Gastroesophageal sphincter (tissue), 4 donors: ENCODE measurements at regions not wholly inside any gene's neighbourhood (a gene's known extent, or its start where the extent isn't known, plus 50 kb on each side); places are given as distances from the start of the nearest gene placed in this dataset.

Experiments used
- ATAC-seq: fragments of 150-250 bp; one replicate; pipeline ENCODE4 v1.9.1; 2016; ENCODE audit warnings: mild to moderate bottlenecking, moderate library complexity
- H3K27ac ChIP-seq, 4 donors: fragments of 200-600 bp; sonication (generic) in 3 of 4; 1 replicate in 3 of 4; 2 replicates in 1 of 4; pipeline ENCODE4 v1.5.1; 2016 to 2019
- H3K27me3 ChIP-seq: fragments of 200-600 bp; sonication (generic); one replicate; pipeline ENCODE4 v1.5.1; 2019
- H3K36me3 ChIP-seq, 2 donors: fragments of 200-600 bp; sonication (generic); one replicate each; pipeline ENCODE4 v1.5.1; 2019; ENCODE audit warnings: control low read depth in 1 of 2
- H3K4me1 ChIP-seq, 3 donors: fragments of 200-600 bp; sonication (generic); 1 replicate in 2 of 3; 2 replicates in 1 of 3; pipeline ENCODE4 v1.5.1; 2016 to 2019; ENCODE audit warnings: control low read depth in 2 of 3
- H3K4me3 ChIP-seq, 2 donors: fragments of 200-600 bp; sonication (generic); one replicate each; pipeline ENCODE4 v1.5.1; 2019; ENCODE audit warnings: mild to moderate bottlenecking in 1 of 2, moderate library complexity in 1 of 2
- H3K9me3 ChIP-seq, 3 donors: fragments of 200-600 bp; sonication (generic); one replicate each; pipeline ENCODE4 v1.5.1; 2017 to 2019; ENCODE audit warnings: control low read depth in 2 of 3
- CTCF ChIP-seq, 4 experiments: fragments of 200-600 bp in 2 of 4; fragments of 450-650 bp in 2 of 4; sonication (generic) in 1 of 4; IDR thresholded peaks; one replicate each; pipeline ENCODE4 v1.5.1; 2017 to 2019; ENCODE audit warnings: antibody characterized with exemption in 4 of 4, mild to moderate bottlenecking in 2 of 4, moderate library complexity in 2 of 4
- EP300 ChIP-seq: sonication (generic); formaldehyde crosslinking; IDR thresholded peaks from one replicate; pipeline ENCODE4 v1.6.1; 2017; ENCODE audit warnings: antibody characterized with exemption, mild to moderate bottlenecking
- POLR2A ChIP-seq, 2 donors: fragments of 450-650 bp; IDR thresholded peaks; one replicate each; pipeline ENCODE4 v1.6.1; 2017; ENCODE audit warnings: antibody characterized with exemption in 2 of 2, mild to moderate bottlenecking in 2 of 2, moderate library complexity in 1 of 2
- POLR2AphosphoS5 ChIP-seq: sonication (generic); formaldehyde crosslinking; IDR thresholded peaks from one replicate; pipeline ENCODE4 v1.6.1; 2017; ENCODE audit warnings: antibody characterized with exemption
- WGBS, 2 donors: methylation state at CpG; one replicate each; pipeline ENCODE4 v1.1.5; 2018; ENCODE audit warnings: low coverage in 1 of 2; 5-methylcytosine and 5-hydroxymethylcytosine counted together

DNA sequence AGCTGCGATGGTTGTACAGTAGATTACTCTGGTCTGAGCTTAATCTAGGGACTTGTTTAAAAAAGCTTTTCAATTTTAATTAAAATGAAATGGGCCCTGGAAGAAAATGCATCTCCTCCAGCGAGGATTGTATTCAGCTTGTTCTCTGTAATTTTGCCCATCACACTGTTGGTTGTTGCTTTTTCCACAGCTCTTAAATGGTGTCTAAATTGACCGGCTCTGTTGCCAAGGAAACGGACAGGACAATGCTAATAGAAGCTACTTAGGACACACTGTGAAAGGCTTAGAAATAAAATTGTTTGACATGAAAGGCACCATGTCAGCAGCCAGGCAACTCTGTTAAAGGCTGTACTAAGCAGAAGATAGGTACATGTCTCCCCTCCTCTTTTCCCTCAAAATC is 116.7 kb upstream of the NRSN1 start:
- peaks cover 0 to 7% (median 0%) of the 10 kb centered on the region in 3 donors for H3K4me1 ChIP-seq
- H3K4me3 ChIP-seq: no peak overlapping the region
- no peaks in the 10 kb centered on the region for H3K27me3 ChIP-seq
- H3K9me3 ChIP-seq: no peaks in the 10 kb centered on the region
- H3K27ac ChIP-seq: no peak overlapping the region
- ATAC-seq: no peak
- H3K36me3 ChIP-seq: no peaks in the 10 kb centered on the region
- 23 to 47% methylated on average over 4 of the region's 4 CpGs for WGBS, 2 donors
- no peak for TF ChIP-seq EP300

- TF ChIP-seq CTCF (IDR thresholded peaks at IDR 0.05) (no peak), POLR2AphosphoS5 (no peak), EP300 (no peak), POLR2A (IDR thresholded peaks at IDR 0.05) (no peak)
- WGBS, 2 donors: 59 to 60% methylated on average over 3 of the region's 3 CpGs
- no peak overlapping the region for H3K4me3 ChIP-seq
- H3K4me1 ChIP-seq: no peaks in the 10 kb centered on the region
- no peaks in the 10 kb centered on the region for H3K27me3 ChIP-seq
- no peaks in the 10 kb centered on the region for H3K9me3 ChIP-seq
- no peaks in the 10 kb centered on the region for H3K36me3 ChIP-seq
- H3K27ac ChIP-seq: no peak overlapping the region
- ATAC-seq: no peak
Measured at GRCh38 chr6:24010133-24010532, 115.9 kb upstream of the NRSN1 start.

GRCh38 chr6:24016286-24016685 is 109.7 kb upstream of the NRSN1 start:
- Histone ChIP-seq H3K27me3 (no peaks in the 10 kb centered on the region), H3K9me3 (peaks cover 0 to 4% (median 0%) of the 10 kb centered on the region in 3 donors), H3K27ac (no peak overlapping the region), H3K4me1 (no peaks in the 10 kb centered on the region), H3K4me3 (no peak overlapping the region), H3K36me3 (no peaks in the 10 kb centered on the region)
- TF ChIP-seq POLR2AphosphoS5 (no peak), POLR2A (IDR thresholded peaks at IDR 0.05) (no peak), CTCF (IDR thresholded peaks at IDR 0.05) (no peak), EP300 (no peak)
- ATAC-seq: no peak
- 88% methylated on average over 2 of the region's 2 CpGs; no CpG with 5 or more reads in 1 of the 2 donors for WGBS, 2 donors

DNA sequence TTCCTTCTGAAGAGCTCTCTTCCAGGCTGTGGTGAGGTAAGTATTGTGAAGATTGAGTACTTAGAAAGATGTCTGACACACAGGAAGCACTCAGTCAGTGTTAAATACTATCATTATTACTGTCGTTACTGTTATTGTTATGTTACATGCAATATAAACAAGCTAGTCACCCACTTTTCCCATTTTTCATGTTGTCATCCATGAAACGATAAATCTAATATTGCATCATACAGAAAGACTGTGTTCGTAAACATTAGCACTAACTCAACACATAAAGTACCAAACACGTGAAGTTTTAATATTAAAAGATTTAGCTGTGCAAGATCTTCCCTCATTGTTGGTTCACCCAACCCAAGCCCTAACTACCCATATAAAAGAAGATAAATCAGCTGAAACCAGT is 109.2 kb upstream of the NRSN1 start:
- no peak for TF ChIP-seq POLR2A (IDR thresholded peaks at IDR 0.05)
- no peak for TF ChIP-seq POLR2AphosphoS5
- TF ChIP-seq EP300: no peak
- no peak for TF ChIP-seq CTCF (IDR thresholded peaks at IDR 0.05)
- Histone ChIP-seq H3K4me3 (no peak overlapping the region), H3K4me1 (no peaks in the 10 kb centered on the region), H3K36me3 (no peaks in the 10 kb centered on the region), H3K27me3 (no peaks in the 10 kb centered on the region), H3K9me3 (peaks cover 0 to 4% (median 0%) of the 10 kb centered on the region in 3 donors), H3K27ac (no peak overlapping the region)
- WGBS, 2 donors: 56 to 68% methylated on average over 4 of the region's 4 CpGs
- no peak for ATAC-seq

- TF ChIP-seq EP300: no peak
- TF ChIP-seq POLR2A (IDR thresholded peaks at IDR 0.05): no peak
- no peak for TF ChIP-seq CTCF (IDR thresholded peaks at IDR 0.05)
- TF ChIP-seq POLR2AphosphoS5: no peak
- Histone ChIP-seq H3K4me1 (no peaks in the 10 kb centered on the region), H3K4me3 (no peak overlapping the region), H3K36me3 (no peaks in the 10 kb centered on the region), H3K27ac (no peak overlapping the region), H3K27me3 (no peaks in the 10 kb centered on the region), H3K9me3 (peaks cover 0 to 4% (median 0%) of the 10 kb centered on the region in 3 donors)
- no peak for ATAC-seq
Measured at GRCh38 chr6:24019393-24019792, 106.6 kb upstream of the NRSN1 start.

GRCh38 chr6:24019830-24020229 is 106.2 kb upstream of the NRSN1 start:
- 76 to 78% methylated on average over 4 to 5 of the region's 5 CpGs for WGBS, 2 donors
- TF ChIP-seq POLR2AphosphoS5 (no peak), CTCF (IDR thresholded peaks at IDR 0.05) (no peak), EP300 (no peak), POLR2A (IDR thresholded peaks at IDR 0.05) (no peak)
- Histone ChIP-seq H3K36me3 (no peaks in the 10 kb centered on the region), H3K9me3 (peaks cover 0 to 4% (median 0%) of the 10 kb centered on the region in 3 donors), H3K27ac (no peak overlapping the region), H3K27me3 (no peaks in the 10 kb centered on the region), H3K4me1 (no peaks in the 10 kb centered on the region), H3K4me3 (no peak overlapping the region)
- ATAC-seq: no peak
